ENCODE measurements at regions not wholly inside any gene's neighbourhood (a gene's known extent, or its start where the extent isn't known, plus 50 kb on each side); places are given as distances from the start of the nearest gene placed in this dataset.

DNA sequence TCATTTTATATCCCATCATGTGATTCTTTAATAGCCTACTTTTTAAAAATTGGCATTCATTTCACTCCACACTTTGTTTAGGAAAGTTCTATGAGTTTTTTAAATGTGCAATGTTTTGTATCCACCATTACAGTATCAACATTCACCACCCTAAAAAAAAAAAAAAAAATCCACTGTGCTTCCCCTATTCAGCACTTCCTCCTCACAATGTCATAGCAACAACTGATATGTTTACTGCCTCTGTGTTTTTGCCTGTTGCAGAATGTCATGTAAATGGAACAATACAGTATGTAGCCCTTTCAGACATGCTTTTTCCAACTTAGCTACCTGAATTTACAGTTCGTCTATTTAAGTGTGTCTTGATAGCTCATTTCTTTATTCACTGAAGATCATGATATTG lies 754.2 kb downstream of the FAM181B start:
- Histone ChIP-seq H3K9me3 (replicated peaks; ENCODE audit: control insufficient read depth, insufficient read depth, low read length) (no peaks in the 10 kb centered on the region), H3K79me2 (ENCODE audit: control insufficient read depth, insufficient read depth, low read length) (no peaks in the 10 kb centered on the region), H3K9ac (ENCODE audit: control insufficient read depth, insufficient read depth, low read length) (no peak overlapping the region), H3K27ac (ENCODE audit: control insufficient read depth, insufficient read depth) (no peak overlapping the region), H4K20me1 (ENCODE audit: control insufficient read depth, insufficient read depth) (no peaks in the 10 kb centered on the region), H3K4me3 (no peak overlapping the region), H3K36me3 (ENCODE audit: control insufficient read depth in 2 of 2, insufficient read depth in 2 of 2, low read length in 1 of 2) (no peaks in the 10 kb centered on the region), H3K4me1 (ENCODE audit: control insufficient read depth, insufficient read depth, low read length) (no peaks in the 10 kb centered on the region), H3K27me3 (replicated peaks in 1 of 2; ENCODE audit: control insufficient read depth in 2 of 2, insufficient read depth in 2 of 2, low read length in 1 of 2) (no peaks in the 10 kb centered on the region), H2AFZ (ENCODE audit: control insufficient read depth, low read depth, low read length) (no peak overlapping the region), H3K4me2 (ENCODE audit: control insufficient read depth, insufficient read depth) (no peak overlapping the region)
- in situ Hi-C loops (cut with MboI): no loop called here
- BruUV-seq (replicated peaks): no TSS peak
- TF ChIP-seq ASH2L (IDR thresholded peaks at IDR 0.05; ENCODE audit: borderline replicate concordance, low read depth) (no peak), WRNIP1 (IDR thresholded peaks at IDR 0.05; ENCODE audit: borderline replicate concordance, low read depth, low read length) (no peak), YY1 (IDR thresholded peaks at IDR 0.05; ENCODE audit: low read depth, low read length) (no peak), SPI1 (IDR thresholded peaks at IDR 0.05; ENCODE audit: borderline replicate concordance, insufficient read depth, low read depth, low read length) (peak; percentile 44; the same call in 1 of the 2 replicates), ZNF384 (IDR thresholded peaks at IDR 0.05; ENCODE audit: borderline replicate concordance, low read depth, low read length) (peak; percentile 57; the same call in 1 of the 2 replicates), CBFB (IDR thresholded peaks at IDR 0.05; ENCODE audit: low read depth) (no peak)
- TF ChIP-seq, protein P1, sequence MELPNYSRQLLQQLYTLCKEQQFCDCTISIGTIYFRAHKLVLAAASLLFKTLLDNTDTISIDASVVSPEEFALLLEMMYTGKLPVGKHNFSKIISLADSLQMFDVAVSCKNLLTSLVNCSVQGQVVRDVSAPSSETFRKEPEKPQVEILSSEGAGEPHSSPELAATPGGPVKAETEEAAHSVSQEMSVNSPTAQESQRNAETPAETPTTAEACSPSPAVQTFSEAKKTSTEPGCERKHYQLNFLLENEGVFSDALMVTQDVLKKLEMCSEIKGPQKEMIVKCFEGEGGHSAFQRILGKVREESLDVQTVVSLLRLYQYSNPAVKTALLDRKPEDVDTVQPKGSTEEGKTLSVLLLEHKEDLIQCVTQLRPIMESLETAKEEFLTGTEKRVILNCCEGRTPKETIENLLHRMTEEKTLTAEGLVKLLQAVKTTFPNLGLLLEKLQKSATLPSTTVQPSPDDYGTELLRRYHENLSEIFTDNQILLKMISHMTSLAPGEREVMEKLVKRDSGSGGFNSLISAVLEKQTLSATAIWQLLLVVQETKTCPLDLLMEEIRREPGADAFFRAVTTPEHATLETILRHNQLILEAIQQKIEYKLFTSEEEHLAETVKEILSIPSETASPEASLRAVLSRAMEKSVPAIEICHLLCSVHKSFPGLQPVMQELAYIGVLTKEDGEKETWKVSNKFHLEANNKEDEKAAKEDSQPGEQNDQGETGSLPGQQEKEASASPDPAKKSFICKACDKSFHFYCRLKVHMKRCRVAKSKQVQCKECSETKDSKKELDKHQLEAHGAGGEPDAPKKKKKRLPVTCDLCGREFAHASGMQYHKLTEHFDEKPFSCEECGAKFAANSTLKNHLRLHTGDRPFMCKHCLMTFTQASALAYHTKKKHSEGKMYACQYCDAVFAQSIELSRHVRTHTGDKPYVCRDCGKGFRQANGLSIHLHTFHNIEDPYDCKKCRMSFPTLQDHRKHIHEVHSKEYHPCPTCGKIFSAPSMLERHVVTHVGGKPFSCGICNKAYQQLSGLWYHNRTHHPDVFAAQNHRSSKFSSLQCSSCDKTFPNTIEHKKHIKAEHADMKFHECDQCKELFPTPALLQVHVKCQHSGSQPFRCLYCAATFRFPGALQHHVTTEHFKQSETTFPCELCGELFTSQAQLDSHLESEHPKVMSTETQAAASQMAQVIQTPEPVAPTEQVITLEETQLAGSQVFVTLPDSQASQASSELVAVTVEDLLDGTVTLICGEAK (IDR thresholded peaks at IDR 0.05; ENCODE audit: borderline replicate concordance): no peak
- 0% methylated on average over 1 of the region's 1 CpG for WGBS (ENCODE audit: insufficient coverage, insufficient replicate concordance, low lambda C conversion rate, missing lambda C conversion rate)
- intact Hi-C loops (cut with micrococcal nuclease; ENCODE audit: unreplicated experiment): no loop called here
- SMC1A ChIA-PET (ENCODE audit: uncharacterized antibody, unreplicated experiment): no interaction called here
- ATAC-seq (peak; percentile 66), FAIRE-seq (no peak), DNase-seq (ENCODE audit: low read depth, low spot score) (no peak)
- CTCF ChIA-PET: no interaction called here
- RAD21 ChIA-PET (ENCODE audit: unreplicated experiment): no interaction called here
- POLR2A ChIA-PET: no interaction called here
